Duodenal mucosa (tissue), 2 donors: ENCODE measurements at regions not wholly inside any gene's neighbourhood (a gene's known extent, or its start where the extent isn't known, plus 50 kb on each side); places are given as distances from the start of the nearest gene placed in this dataset.

Experiments
- H3K27ac ChIP-seq: one replicate; pipeline ENCODE4 v1.7.0; 2013; ENCODE audit warnings: low read depth, low read length
- H3K27me3 ChIP-seq, 2 donors: one replicate each; pipeline ENCODE4 v1.7.0; 2013; ENCODE audit warnings: low read length in 2 of 2, control low read depth in 1 of 2; ENCODE audit not compliant: insufficient read depth in 2 of 2, control insufficient read depth in 1 of 2
- H3K36me3 ChIP-seq, 2 donors: one replicate each; pipeline ENCODE4 v1.7.0; 2013; ENCODE audit warnings: low read length in 2 of 2, control low read depth in 1 of 2; ENCODE audit not compliant: insufficient read depth in 2 of 2, control insufficient read depth in 1 of 2
- H3K4me1 ChIP-seq, 2 donors: one replicate each; pipeline ENCODE4 v1.7.0; 2013; ENCODE audit warnings: low read length in 2 of 2, control low read depth in 1 of 2; ENCODE audit not compliant: insufficient read depth in 2 of 2, control insufficient read depth in 1 of 2
- H3K4me3 ChIP-seq, 2 donors: one replicate each; pipeline ENCODE4 v1.7.0; 2013; ENCODE audit warnings: low read length in 2 of 2, low read depth in 1 of 2
- H3K9ac ChIP-seq, 2 donors: one replicate each; pipeline ENCODE4 v1.7.0; 2013; ENCODE audit warnings: low read length in 2 of 2, low read depth in 1 of 2
- H3K9me3 ChIP-seq, 2 donors: one replicate each; pipeline ENCODE4 v1.7.0; 2013; ENCODE audit warnings: low read length in 2 of 2, control low read depth in 1 of 2; ENCODE audit not compliant: control insufficient read depth in 1 of 2

GRCh38 chr10:129089341-129089740 lies 377.7 kb upstream of the MGMT start:
- Histone ChIP-seq H3K36me3 (no peaks in the 10 kb centered on the region), H3K9me3 (peaks cover 0 to 5% of the 10 kb centered on the region in 2 donors), H3K4me1 (no peaks in the 10 kb centered on the region), H3K27ac (no peak overlapping the region), H3K27me3 (no peaks in the 10 kb centered on the region), H3K4me3 (no peak overlapping the region), H3K9ac (no peak overlapping the region)

- Histone ChIP-seq H3K36me3 (no peaks in the 10 kb centered on the region), H3K4me1 (no peaks in the 10 kb centered on the region), H3K4me3 (no peak overlapping the region), H3K27me3 (no peaks in the 10 kb centered on the region), H3K27ac (no peak overlapping the region), H3K9me3 (no peaks in the 10 kb centered on the region), H3K9ac (no peak overlapping the region)
Observed at GRCh38 chr10:129090165-129090564, 376.9 kb upstream of the MGMT start.

GRCh38 chr10:129090618-129091366 lies 376.2 kb upstream of the MGMT start:
- no peaks in the 10 kb centered on the region for H3K9me3 ChIP-seq
- no peaks in the 10 kb centered on the region for H3K4me1 ChIP-seq
- H3K9ac ChIP-seq: no peak overlapping the region
- H3K36me3 ChIP-seq: no peaks in the 10 kb centered on the region
- no peak overlapping the region for H3K27ac ChIP-seq
- H3K4me3 ChIP-seq: no peak overlapping the region
- H3K27me3 ChIP-seq: no peaks in the 10 kb centered on the region

GRCh38 chr10:129093641-129094040 lies 373.4 kb upstream of the MGMT start:
- H3K36me3 ChIP-seq: no peaks in the 10 kb centered on the region
- no peak overlapping the region for H3K4me3 ChIP-seq
- H3K9me3 ChIP-seq: no peaks in the 10 kb centered on the region
- no peak overlapping the region for H3K27ac ChIP-seq
- H3K4me1 ChIP-seq: no peaks in the 10 kb centered on the region
- H3K27me3 ChIP-seq: no peaks in the 10 kb centered on the region
- no peak overlapping the region for H3K9ac ChIP-seq

- no peaks in the 10 kb centered on the region for H3K36me3 ChIP-seq
- H3K9ac ChIP-seq: no peak overlapping the region
- no peaks in the 10 kb centered on the region for H3K9me3 ChIP-seq
- H3K27me3 ChIP-seq: no peaks in the 10 kb centered on the region
- no peaks in the 10 kb centered on the region for H3K4me1 ChIP-seq
- no peak overlapping the region for H3K4me3 ChIP-seq
- no peak overlapping the region for H3K27ac ChIP-seq
Observed at GRCh38 chr10:129094233-129094632, 372.8 kb upstream of the MGMT start.

- Histone ChIP-seq H3K4me3 (no peak overlapping the region), H3K4me1 (no peaks in the 10 kb centered on the region), H3K9ac (no peak overlapping the region), H3K36me3 (no peaks in the 10 kb centered on the region), H3K27ac (no peak overlapping the region), H3K9me3 (no peaks in the 10 kb centered on the region), H3K27me3 (no peaks in the 10 kb centered on the region)
Observed at GRCh38 chr10:129094861-129095260, 372.2 kb upstream of the MGMT start.

GRCh38 chr10:129095680-129096064 lies 371.4 kb upstream of the MGMT start:
- Histone ChIP-seq H3K27me3 (no peaks in the 10 kb centered on the region), H3K4me1 (no peaks in the 10 kb centered on the region), H3K9ac (no peak overlapping the region), H3K36me3 (no peaks in the 10 kb centered on the region), H3K4me3 (no peak overlapping the region), H3K9me3 (no peaks in the 10 kb centered on the region), H3K27ac (no peak overlapping the region)

GRCh38 chr10:129096065-129096984 lies 370.7 kb upstream of the MGMT start:
- H3K36me3 ChIP-seq: no peaks in the 10 kb centered on the region
- no peaks in the 10 kb centered on the region for H3K27me3 ChIP-seq
- H3K9ac ChIP-seq: no peak overlapping the region
- no peaks in the 10 kb centered on the region for H3K9me3 ChIP-seq
- no peaks in the 10 kb centered on the region for H3K4me1 ChIP-seq
- no peak overlapping the region for H3K27ac ChIP-seq
- H3K4me3 ChIP-seq: no peak overlapping the region

- Histone ChIP-seq H3K36me3 (no peaks in the 10 kb centered on the region), H3K27me3 (no peaks in the 10 kb centered on the region), H3K9ac (no peak overlapping the region), H3K27ac (no peak overlapping the region), H3K4me3 (no peak overlapping the region), H3K4me1 (peaks cover 0 to 3% of the 10 kb centered on the region in 2 donors), H3K9me3 (no peaks in the 10 kb centered on the region)
Observed at GRCh38 chr10:129097776-129098330, 369.2 kb upstream of the MGMT start.

GRCh38 chr10:129098517-129098916 lies 368.5 kb upstream of the MGMT start:
- Histone ChIP-seq H3K27ac (no peak overlapping the region), H3K27me3 (no peaks in the 10 kb centered on the region), H3K4me3 (no peak overlapping the region), H3K36me3 (no peaks in the 10 kb centered on the region), H3K4me1 (peaks cover 0 to 3% of the 10 kb centered on the region in 2 donors), H3K9me3 (no peaks in the 10 kb centered on the region), H3K9ac (no peak overlapping the region)
